Right ventricle myocardium superior (tissue), 1 donor: ENCODE measurements at regions not wholly inside any gene's neighbourhood (a gene's known extent, or its start where the extent isn't known, plus 50 kb on each side); places are given as distances from the start of the nearest gene placed in this dataset.
"Not testable (repeated sequence)": the region's sequence is repeated elsewhere in the genome, so short reads cannot be mapped to it uniquely, and the experiment has no call there.

Experiments used
- ATAC-seq: fragments of 200-7000 bp; cut with Tn5 transposase; one replicate; pipeline ENCODE4 v1.9.1; 2020; ENCODE audit warnings: mild to moderate bottlenecking; ENCODE audit not compliant: poor library complexity
- DNase-seq: peaks from one replicate; pipeline ENCODE4 v3.0.0-alpha.2; 2020
- intact Hi-C: fragments of 100-400 bp; cut with DNase I; formaldehyde crosslinking; loops from one replicate; pipeline ENCODE4 v1.11.2; 2022
- donor health status: DM: no; HTN: yes; CAD: no; lungs with severe emphysema.

GRCh38 chr9:66601472-66601871, 299.1 kb upstream of the ZNF658 start:
- intact Hi-C loops, ATAC-seq: not testable (repeated sequence)
- DNase-seq = peak; percentile 35

- intact Hi-C loops, ATAC-seq, DNase-seq: not testable (repeated sequence)
Measured at GRCh38 chr9:66631521-66632046, 268.9 kb upstream of the ZNF658 start.

- ATAC-seq, intact Hi-C loops, DNase-seq: not testable (repeated sequence)
Measured at GRCh38 chr9:66647675-66648074, 252.8 kb upstream of the ZNF658 start.

- DNase-seq, intact Hi-C loops, ATAC-seq: not testable (repeated sequence)
Measured at GRCh38 chr9:66690242-66690641, 210.3 kb upstream of the ZNF658 start.

- ATAC-seq, DNase-seq, intact Hi-C loops: not testable (repeated sequence)
Measured at GRCh38 chr9:66695561-66696240, 204.8 kb upstream of the ZNF658 start.

- ATAC-seq, intact Hi-C loops: not testable (repeated sequence)
- peak; percentile 1 for DNase-seq
Measured at GRCh38 chr9:66697343-66698065, 203.0 kb upstream of the ZNF658 start.

GRCh38 chr9:66698066-66698455, 202.5 kb upstream of the ZNF658 start:
- DNase-seq, ATAC-seq, intact Hi-C loops: not testable (repeated sequence)

GRCh38 chr9:66701411-66702377, 198.8 kb upstream of the ZNF658 start:
- DNase-seq, ATAC-seq, intact Hi-C loops: not testable (repeated sequence)

GRCh38 chr9:66711553-66711952, 189.0 kb upstream of the ZNF658 start:
- intact Hi-C loops, DNase-seq, ATAC-seq: not testable (repeated sequence)

GRCh38 chr9:66712870-66713269, 187.7 kb upstream of the ZNF658 start:
- intact Hi-C loops, DNase-seq, ATAC-seq: not testable (repeated sequence)

- DNase-seq, intact Hi-C loops: not testable (repeated sequence)
Measured at GRCh38 chr9:66713552-66713951, 187.0 kb upstream of the ZNF658 start.

GRCh38 chr9:66720845-66721244, 179.7 kb upstream of the ZNF658 start:
- DNase-seq, ATAC-seq, intact Hi-C loops: not testable (repeated sequence)

More at GRCh38 chr9:66713552-66713951, 187.0 kb upstream of the ZNF658 start:
- ATAC-seq = not testable (repeated sequence)

GRCh38 chr9:66727540-66727939, 173.0 kb upstream of the ZNF658 start:
- DNase-seq, intact Hi-C loops, ATAC-seq: not testable (repeated sequence)

GRCh38 chr9:66736686-66737085, 163.8 kb upstream of the ZNF658 start:
- intact Hi-C loops, ATAC-seq: not testable (repeated sequence)
- DNase-seq = peak; percentile 10

GRCh38 chr9:66738418-66738817, 162.1 kb upstream of the ZNF658 start:
- ATAC-seq, DNase-seq, intact Hi-C loops: not testable (repeated sequence)

GRCh38 chr9:66740136-66740535, 160.4 kb upstream of the ZNF658 start:
- DNase-seq, intact Hi-C loops, ATAC-seq: not testable (repeated sequence)

- intact Hi-C loops, DNase-seq, ATAC-seq: not testable (repeated sequence)
Measured at GRCh38 chr9:66745846-66746245, 154.7 kb upstream of the ZNF658 start.

GRCh38 chr9:66752324-66752923, 148.1 kb upstream of the ZNF658 start:
- DNase-seq, intact Hi-C loops, ATAC-seq: not testable (repeated sequence)
